Activated CD8-positive, alpha-beta memory T cell treated with anti-CD3 and anti-CD28 coated beads for 36 hours (primary cell): ENCODE measurements at regions not wholly inside any gene's neighbourhood (a gene's known extent, or its start where the extent isn't known, plus 50 kb on each side); places are given as distances from the start of the nearest gene placed in this dataset.

Source experiments
- CTCF ChIA-PET: fragments of 350-600 bp; sonication (Branson Sonifier 250); formaldehyde crosslinking; loops from one replicate; lab custom pipeline; 2021; ENCODE audit warnings: antibody characterized with exemption; lab: Charles Lee
- POLR2A ChIA-PET: fragments of 350-600 bp; sonication (Branson Sonifier 250); formaldehyde crosslinking; loops from one replicate; lab custom pipeline; 2021; ENCODE audit warnings: antibody characterized with exemption; lab: Charles Lee

- CTCF ChIA-PET = no interaction called here
- POLR2A ChIA-PET = no interaction called here
Measured at GRCh38 chr6:18725449-18725848, 338.3 kb downstream of the RNF144B start.

DNA sequence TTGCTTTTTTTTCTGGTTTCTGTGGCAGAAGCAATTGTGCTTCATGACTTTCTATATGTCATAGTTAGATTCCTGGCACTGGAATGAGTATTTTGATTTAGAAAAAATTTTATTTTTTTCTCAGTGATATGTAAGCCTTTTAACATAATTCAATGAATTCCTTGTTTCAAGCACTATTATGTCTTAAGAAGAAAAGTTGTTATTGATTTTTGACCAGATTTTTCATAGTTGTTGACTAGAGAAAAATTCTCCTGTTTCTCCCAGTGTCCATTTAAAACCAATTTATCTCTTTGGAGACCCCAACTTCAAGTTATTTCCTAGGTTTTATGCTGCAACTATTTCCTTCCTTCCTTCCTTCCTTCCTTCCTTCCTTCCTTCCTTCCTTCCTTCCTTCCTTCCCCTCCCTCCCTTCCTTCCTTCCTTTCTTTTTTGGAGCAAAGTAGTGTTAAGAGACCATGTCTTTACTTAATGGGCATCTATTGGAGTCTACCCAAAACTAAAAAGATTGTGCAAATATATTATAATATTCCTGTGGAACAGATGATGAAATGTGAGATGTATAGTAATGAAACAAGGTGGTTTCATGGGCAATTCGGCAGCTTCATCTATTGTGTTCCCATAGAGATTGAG is 346.9 kb downstream of the RNF144B start:
- ChIA-PET CTCF (no interaction called here), POLR2A (no interaction called here)

DNA sequence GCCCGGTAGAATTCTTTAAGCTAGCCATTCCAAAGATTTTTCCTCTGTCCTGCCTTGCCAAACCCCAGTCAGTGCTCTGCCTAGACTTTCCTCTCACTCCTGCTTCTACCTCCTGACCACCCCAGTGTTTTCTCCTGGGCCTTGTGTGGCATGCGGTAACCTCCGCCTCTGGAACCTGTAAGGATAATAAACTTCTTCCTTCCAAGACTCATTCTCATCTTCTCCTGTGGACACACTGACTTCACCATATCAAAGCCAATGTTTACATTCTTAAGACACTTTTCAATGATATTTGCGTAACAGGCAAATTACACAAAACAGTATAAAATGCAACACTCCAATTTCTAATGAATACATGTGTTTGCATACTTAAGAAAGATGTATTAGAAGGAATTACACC is 354.6 kb downstream of the RNF144B start:
- POLR2A ChIA-PET = no interaction called here
- CTCF ChIA-PET = no interaction called here

- CTCF ChIA-PET = no interaction called here
- POLR2A ChIA-PET = no interaction called here
Measured at GRCh38 chr6:18742406-18742805, 355.3 kb downstream of the RNF144B start.

DNA sequence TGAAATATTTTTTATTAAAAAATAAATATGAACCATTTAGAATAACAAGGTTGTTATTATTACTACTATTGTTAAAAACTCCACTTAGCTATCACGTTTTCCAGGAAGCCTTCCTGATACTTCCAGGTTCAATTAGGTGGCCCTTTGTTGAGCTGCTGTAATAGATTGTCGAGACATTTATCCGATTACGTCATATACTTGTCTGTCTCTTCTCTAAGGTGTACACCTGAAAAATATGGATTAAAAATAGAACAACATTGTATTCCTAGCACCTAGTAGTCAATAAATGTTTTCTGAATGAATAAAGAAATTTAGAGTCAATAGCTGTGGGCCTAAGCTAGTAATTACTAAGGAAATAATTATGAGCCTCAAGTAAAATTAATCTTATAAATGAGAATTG is 359.6 kb downstream of the RNF144B start:
- CTCF ChIA-PET = no interaction called here
- POLR2A ChIA-PET = no interaction called here

GRCh38 chr6:18748314-18748713 is 361.2 kb downstream of the RNF144B start:
- ChIA-PET CTCF (no interaction called here), POLR2A (no interaction called here)

DNA sequence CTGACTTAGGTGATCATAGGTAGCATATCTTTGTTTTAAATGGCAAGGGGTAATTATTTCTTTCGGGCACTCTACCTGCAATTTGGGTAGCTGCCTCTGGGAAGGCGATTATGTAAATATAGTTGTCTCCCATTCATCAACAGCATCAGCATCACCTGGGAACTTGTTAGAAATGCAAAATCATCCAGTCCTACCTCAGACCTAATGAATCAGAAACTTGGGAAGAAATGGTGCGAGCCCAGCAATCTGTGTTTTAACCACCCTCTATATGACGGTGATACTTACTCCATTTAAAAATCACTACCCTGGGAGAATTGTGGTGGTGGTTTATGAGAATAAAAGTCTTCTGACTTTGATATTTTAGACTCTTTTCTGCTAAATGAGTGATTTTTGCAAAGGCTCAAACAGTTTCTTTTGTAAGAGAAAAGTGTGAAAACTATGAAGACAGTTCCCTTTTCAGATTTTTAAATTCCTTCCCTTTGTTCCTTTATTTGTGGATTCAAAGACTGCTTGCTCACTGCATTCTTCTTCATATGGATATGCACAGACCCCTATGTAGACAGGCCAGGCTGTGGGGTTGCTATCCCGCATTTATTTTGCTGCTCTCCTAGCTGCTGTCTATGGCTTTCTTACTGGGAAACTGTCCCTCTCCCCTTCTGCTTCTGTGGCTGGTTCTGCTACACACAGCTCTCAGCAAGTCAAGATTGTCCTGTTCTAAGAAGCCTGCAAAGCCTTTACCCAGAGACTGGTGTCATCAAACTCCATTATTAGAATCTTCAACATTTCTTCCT is 365.3 kb downstream of the RNF144B start:
- CTCF ChIA-PET = no interaction called here
- POLR2A ChIA-PET = no interaction called here

GRCh38 chr6:18753076-18753475 is 365.9 kb downstream of the RNF144B start:
- POLR2A ChIA-PET = no interaction called here

GRCh38 chr6:18763086-18763485 is 375.9 kb downstream of the RNF144B start:
- CTCF ChIA-PET = no interaction called here

More at GRCh38 chr6:18753076-18753475, 365.9 kb downstream of the RNF144B start:
- CTCF ChIA-PET = no interaction called here

DNA sequence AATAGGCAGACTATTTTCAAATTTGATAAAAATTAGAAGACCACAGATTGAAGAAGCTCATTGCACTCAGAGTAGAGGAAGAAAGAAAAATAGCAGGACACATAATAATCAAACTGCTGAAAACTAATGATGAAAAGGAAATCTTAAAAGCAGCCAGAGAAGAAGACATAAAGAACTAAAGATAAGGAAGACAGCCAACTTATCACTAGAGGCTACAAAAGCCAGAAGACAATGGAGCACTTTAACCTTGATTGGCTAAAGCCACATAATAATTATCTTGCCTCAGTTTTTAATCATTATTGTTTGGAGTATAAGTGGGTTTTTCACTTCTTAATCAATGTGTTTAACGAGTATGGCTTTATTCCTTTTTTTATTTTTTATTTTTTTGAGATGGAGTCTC is 397.6 kb downstream of the RNF144B start:
- POLR2A ChIA-PET = no interaction called here
- CTCF ChIA-PET = no interaction called here

More at GRCh38 chr6:18763086-18763485, 375.9 kb downstream of the RNF144B start:
- POLR2A ChIA-PET = no interaction called here

GRCh38 chr6:18785810-18786490 is 398.8 kb downstream of the RNF144B start:
- POLR2A ChIA-PET = no interaction called here
- CTCF ChIA-PET = no interaction called here

- POLR2A ChIA-PET = no interaction called here
- CTCF ChIA-PET = no interaction called here
Measured at GRCh38 chr6:18792866-18793265, 405.7 kb downstream of the RNF144B start.

GRCh38 chr6:18795726-18796125 is 408.6 kb downstream of the RNF144B start:
- POLR2A ChIA-PET = no interaction called here

GRCh38 chr6:18820725-18821124 is 433.6 kb downstream of the RNF144B start:
- CTCF ChIA-PET = no interaction called here
- POLR2A ChIA-PET = no interaction called here

More at GRCh38 chr6:18795726-18796125, 408.6 kb downstream of the RNF144B start:
- CTCF ChIA-PET = interaction anchor here (0.6 kb wide), 1 partner anchor 76 kb away, joined by 3 read pairs; no protein-coding TSS in a partner anchor

DNA sequence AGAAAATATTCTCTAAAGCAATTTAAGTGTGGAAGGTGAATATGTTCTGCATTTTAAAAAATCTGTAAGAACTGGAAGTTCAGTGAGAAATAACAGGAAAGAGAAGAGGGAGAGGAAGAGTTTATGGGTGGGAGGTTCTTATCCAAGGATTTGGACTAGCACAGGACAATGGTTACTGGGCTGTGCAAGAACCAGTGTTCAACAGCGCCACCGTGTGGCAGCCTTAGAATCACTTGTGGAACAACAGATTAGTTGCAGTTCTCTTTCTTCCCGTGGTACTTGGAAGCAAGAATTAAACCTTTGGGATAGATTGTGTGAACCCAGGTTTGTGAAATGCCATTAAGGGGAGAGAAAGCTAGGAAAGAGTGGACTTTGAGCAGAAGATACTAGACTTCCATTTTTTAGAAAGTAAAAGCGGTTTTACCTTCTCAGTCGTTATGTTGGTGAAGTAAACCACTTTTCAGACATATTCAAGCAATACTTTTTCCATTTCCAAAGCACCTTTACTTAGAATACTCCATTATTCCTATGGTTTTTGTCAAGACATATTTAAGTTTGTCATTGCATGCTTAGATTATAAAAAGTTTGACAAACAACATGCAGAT is 436.7 kb downstream of the RNF144B start:
- CTCF ChIA-PET = no interaction called here
- POLR2A ChIA-PET = no interaction called here

- CTCF ChIA-PET = no interaction called here
- POLR2A ChIA-PET = no interaction called here
Measured at GRCh38 chr6:18829272-18829870, 442.2 kb downstream of the RNF144B start.

DNA sequence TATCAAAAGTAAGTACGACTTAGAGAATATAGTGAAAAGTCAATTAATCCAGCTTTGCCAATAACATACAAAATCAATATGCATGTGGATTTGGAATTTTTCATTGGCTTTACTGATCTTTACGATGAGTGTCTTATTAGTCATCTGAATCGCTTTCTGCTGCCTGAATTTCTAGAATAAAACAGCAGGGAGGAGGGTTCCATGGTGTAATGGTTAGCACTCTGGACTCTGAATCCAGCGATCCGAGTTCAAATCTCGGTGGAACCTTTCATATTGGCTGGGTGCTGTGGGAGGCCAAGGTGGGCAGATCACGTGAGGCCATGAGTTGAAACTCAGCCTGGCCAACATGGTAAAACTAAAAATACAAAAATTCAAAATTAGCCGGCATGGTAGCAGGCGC is 448.8 kb downstream of the RNF144B start:
- ChIA-PET CTCF (no interaction called here), POLR2A (no interaction called here)

DNA sequence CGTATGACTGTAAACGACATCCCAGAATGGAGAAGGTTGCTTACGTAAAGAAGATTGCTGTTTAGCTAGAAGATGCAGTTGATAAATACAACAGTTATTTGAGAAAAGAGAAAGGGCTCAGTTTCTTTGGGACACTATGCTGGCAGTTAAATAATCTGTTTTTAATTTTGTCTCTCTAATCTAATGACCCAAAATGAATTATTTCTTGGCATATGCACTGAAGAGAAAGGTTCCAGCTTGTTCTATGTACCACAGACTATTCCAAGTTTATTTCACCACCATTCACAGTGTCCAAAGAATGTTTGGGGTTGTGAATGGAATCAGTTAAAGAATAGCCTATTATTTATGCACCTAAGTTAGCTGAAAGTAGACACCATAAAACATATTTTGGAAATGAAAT is 449.9 kb downstream of the RNF144B start:
- CTCF ChIA-PET = no interaction called here
- POLR2A ChIA-PET = no interaction called here

DNA sequence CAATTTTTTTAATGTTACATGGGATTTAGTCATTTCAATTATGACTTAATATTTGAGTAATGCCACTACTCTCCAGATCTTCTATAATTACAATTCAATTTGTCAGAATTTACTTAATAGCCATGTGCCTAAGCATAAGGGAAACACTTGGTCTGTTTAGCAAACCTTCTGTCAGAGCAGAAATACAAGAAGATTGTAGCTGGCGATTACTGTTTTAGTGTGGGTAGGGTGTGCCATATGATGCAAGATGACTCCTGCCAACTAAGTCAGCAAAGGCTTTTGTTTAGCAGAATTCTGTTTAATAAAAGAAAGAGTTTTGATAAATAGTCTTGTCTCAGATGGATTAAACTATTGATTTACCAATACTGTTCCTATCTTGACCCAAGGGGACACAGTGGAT is 455.4 kb downstream of the RNF144B start:
- ChIA-PET CTCF (interaction anchor here (0.5 kb wide), 1 partner anchor 485 kb away, joined by 3 read pairs; no protein-coding TSS in a partner anchor), POLR2A (no interaction called here)

- ChIA-PET CTCF (no interaction called here), POLR2A (no interaction called here)
Measured at GRCh38 chr6:18845896-18846295, 458.7 kb downstream of the RNF144B start.
